ENCODE measurements at regions not wholly inside any gene's neighbourhood (a gene's known extent, or its start where the extent isn't known, plus 50 kb on each side); places are given as distances from the start of the nearest gene placed in this dataset.

DNA sequence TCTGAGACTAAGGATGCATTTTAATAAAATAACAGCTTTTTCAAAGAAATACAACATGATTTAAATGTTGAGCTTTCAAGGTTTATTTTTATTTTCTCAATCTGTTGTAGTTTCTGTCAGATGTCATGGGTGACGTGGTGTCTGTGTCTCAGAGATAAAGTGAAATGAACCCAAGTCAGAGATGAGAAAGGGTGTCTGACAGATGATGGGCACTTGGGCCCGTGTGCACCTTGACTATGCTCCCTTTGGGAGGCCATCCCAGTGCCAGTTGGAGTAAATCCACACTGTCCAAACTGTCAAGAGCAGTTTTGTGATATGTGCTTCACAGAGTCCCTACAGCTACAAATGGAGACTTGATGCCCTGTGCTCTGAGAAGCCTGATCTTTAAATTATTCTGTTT, 536.9 kb upstream of the FAM174A start:
- TF ChIP-seq, protein P1, sequence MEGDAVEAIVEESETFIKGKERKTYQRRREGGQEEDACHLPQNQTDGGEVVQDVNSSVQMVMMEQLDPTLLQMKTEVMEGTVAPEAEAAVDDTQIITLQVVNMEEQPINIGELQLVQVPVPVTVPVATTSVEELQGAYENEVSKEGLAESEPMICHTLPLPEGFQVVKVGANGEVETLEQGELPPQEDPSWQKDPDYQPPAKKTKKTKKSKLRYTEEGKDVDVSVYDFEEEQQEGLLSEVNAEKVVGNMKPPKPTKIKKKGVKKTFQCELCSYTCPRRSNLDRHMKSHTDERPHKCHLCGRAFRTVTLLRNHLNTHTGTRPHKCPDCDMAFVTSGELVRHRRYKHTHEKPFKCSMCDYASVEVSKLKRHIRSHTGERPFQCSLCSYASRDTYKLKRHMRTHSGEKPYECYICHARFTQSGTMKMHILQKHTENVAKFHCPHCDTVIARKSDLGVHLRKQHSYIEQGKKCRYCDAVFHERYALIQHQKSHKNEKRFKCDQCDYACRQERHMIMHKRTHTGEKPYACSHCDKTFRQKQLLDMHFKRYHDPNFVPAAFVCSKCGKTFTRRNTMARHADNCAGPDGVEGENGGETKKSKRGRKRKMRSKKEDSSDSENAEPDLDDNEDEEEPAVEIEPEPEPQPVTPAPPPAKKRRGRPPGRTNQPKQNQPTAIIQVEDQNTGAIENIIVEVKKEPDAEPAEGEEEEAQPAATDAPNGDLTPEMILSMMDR (conservative IDR thresholded peaks at IDR 0.05; ENCODE audit: low read length), result no peak
- TF ChIP-seq EZH2phosphoT487 (IDR thresholded peaks at IDR 0.05; ENCODE audit: borderline replicate concordance, low read depth, low read length), result no peak
